GM21723 (cell line): ENCODE measurements at regions not wholly inside any gene's neighbourhood (a gene's known extent, or its start where the extent isn't known, plus 50 kb on each side); places are given as distances from the start of the nearest gene placed in this dataset.

Source experiments
- ATAC-seq: cut with Tn5 transposase; IDR thresholded peaks from one replicate; pipeline ENCODE4 v1.9.1; 2021; ENCODE audit warnings: mild to moderate bottlenecking, moderate library complexity; ENCODE audit not compliant: unreplicated experiment

- ATAC-seq = no peak
Observed at GRCh38 chr3:110070161-110070916, 733.0 kb upstream of the DPPA4 start.

- ATAC-seq = no peak
Observed at GRCh38 chr3:110074095-110074494, 736.7 kb upstream of the DPPA4 start.

- ATAC-seq = no peak
Observed at GRCh38 chr3:110077093-110077492, 739.7 kb upstream of the DPPA4 start.

- no peak for ATAC-seq
Observed at GRCh38 chr3:110093411-110093810, 756.1 kb upstream of the DPPA4 start.

GRCh38 chr3:110093812-110094401 is 756.6 kb upstream of the DPPA4 start:
- no peak for ATAC-seq

- ATAC-seq = no peak
Observed at GRCh38 chr3:110099711-110100110, 762.4 kb upstream of the DPPA4 start.

GRCh38 chr3:110101361-110101760 is 764.0 kb upstream of the DPPA4 start:
- no peak for ATAC-seq

- ATAC-seq = no peak
Observed at GRCh38 chr3:110106805-110107204, 769.5 kb upstream of the DPPA4 start.

- ATAC-seq = no peak
Observed at GRCh38 chr3:110123946-110124345, 786.6 kb upstream of the DPPA4 start.

- no peak for ATAC-seq
Observed at GRCh38 chr3:110126065-110126464, 788.7 kb upstream of the DPPA4 start.

GRCh38 chr3:110133971-110134370 is 796.6 kb upstream of the DPPA4 start:
- no peak for ATAC-seq

- no peak for ATAC-seq
Observed at GRCh38 chr3:110139048-110139447, 801.7 kb upstream of the DPPA4 start.

GRCh38 chr3:110139821-110140220 is 802.5 kb upstream of the DPPA4 start:
- no peak for ATAC-seq

GRCh38 chr3:110149763-110150162 is 812.4 kb upstream of the DPPA4 start:
- ATAC-seq = no peak

GRCh38 chr3:110157221-110157620 is 819.9 kb upstream of the DPPA4 start:
- ATAC-seq = no peak

GRCh38 chr3:110164632-110165369 is 827.5 kb upstream of the DPPA4 start:
- no peak for ATAC-seq

GRCh38 chr3:110165370-110165743 is 828.0 kb upstream of the DPPA4 start:
- ATAC-seq = no peak

- ATAC-seq = no peak
Observed at GRCh38 chr3:110165753-110166152, 828.4 kb upstream of the DPPA4 start.

- no peak for ATAC-seq
Observed at GRCh38 chr3:110166791-110167190, 829.4 kb upstream of the DPPA4 start.

GRCh38 chr3:110174908-110175307 is 837.6 kb upstream of the DPPA4 start:
- ATAC-seq = no peak

- no peak for ATAC-seq
Observed at GRCh38 chr3:110178965-110179364, 841.6 kb upstream of the DPPA4 start.

- ATAC-seq = no peak
Observed at GRCh38 chr3:110180733-110181132, 843.4 kb upstream of the DPPA4 start.
